ENCODE measurements at regions not wholly inside any gene's neighbourhood (a gene's known extent, or its start where the extent isn't known, plus 50 kb on each side); places are given as distances from the start of the nearest gene placed in this dataset.

DNA sequence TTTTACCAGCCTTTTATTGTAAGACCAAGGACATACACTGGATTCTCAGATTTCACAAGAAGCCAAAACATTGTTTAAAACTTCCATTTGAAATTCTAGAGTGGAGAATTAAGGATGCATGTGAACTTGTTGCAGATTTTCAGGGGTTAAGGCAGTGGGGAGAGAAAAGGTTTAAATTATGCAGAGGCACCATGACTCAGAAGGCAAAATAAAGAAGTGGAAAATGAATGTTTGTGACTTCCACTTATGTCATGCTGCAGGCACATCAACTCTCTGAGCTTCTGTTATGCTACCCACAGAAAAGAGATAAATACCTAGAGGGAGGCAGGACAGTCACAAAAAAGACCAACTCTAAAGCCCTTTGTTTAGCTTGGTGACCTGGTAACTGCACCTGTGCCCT, 84.4 kb upstream of the BET1 start:
- TF ChIP-seq, protein P1, sequence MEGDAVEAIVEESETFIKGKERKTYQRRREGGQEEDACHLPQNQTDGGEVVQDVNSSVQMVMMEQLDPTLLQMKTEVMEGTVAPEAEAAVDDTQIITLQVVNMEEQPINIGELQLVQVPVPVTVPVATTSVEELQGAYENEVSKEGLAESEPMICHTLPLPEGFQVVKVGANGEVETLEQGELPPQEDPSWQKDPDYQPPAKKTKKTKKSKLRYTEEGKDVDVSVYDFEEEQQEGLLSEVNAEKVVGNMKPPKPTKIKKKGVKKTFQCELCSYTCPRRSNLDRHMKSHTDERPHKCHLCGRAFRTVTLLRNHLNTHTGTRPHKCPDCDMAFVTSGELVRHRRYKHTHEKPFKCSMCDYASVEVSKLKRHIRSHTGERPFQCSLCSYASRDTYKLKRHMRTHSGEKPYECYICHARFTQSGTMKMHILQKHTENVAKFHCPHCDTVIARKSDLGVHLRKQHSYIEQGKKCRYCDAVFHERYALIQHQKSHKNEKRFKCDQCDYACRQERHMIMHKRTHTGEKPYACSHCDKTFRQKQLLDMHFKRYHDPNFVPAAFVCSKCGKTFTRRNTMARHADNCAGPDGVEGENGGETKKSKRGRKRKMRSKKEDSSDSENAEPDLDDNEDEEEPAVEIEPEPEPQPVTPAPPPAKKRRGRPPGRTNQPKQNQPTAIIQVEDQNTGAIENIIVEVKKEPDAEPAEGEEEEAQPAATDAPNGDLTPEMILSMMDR (conservative IDR thresholded peaks at IDR 0.05): no peak
- no peak for TF ChIP-seq EZH2 (IDR thresholded peaks at IDR 0.05; ENCODE audit: low read depth)
- CTCF ChIA-PET: interaction anchor here (0.6 to 0.7 kb wide), 2 partner anchors 11 to 192 kb away, joined by 3 read pairs; no protein-coding TSS in a partner anchor
- DNase-seq: no peak
- H3K27ac ChIP-seq: no peak overlapping the region
- intact Hi-C loops (cut with micrococcal nuclease; ENCODE audit: unreplicated experiment): loop anchor here (5.0 kb wide), 2 partner anchors 86 to 466 kb away; partner anchors contain the start of gene BET1
- H3K4me2 ChIP-seq: no peak overlapping the region
- no peaks in the 10 kb centered on the region for H3K4me1 ChIP-seq (replicated peaks; ENCODE audit: insufficient read depth)
- H3K36me3 ChIP-seq (ENCODE audit: low read depth): no peaks in the 10 kb centered on the region
- H3K9me2 ChIP-seq (ENCODE audit: insufficient read depth): no peaks in the 10 kb centered on the region
- H3F3A ChIP-seq (ENCODE audit: insufficient read depth, low read depth): no peaks in the 10 kb centered on the region
- H3K4me3 ChIP-seq: no peak overlapping the region
- H4K20me1 ChIP-seq (ENCODE audit: insufficient read depth): no peaks in the 10 kb centered on the region
- H3K79me2 ChIP-seq (ENCODE audit: low read depth): no peaks in the 10 kb centered on the region
- no peaks in the 10 kb centered on the region for H3K9me3 ChIP-seq (ENCODE audit: insufficient read depth, low read depth)
- no peak overlapping the region for H2AFZ ChIP-seq
- BruUV-seq (replicated peaks): no TSS peak
- no peaks in the 10 kb centered on the region for H3K27me3 ChIP-seq (ENCODE audit: insufficient read depth, low read depth)
- POLR2A ChIA-PET (ENCODE audit: unreplicated experiment): no interaction called here

DNA sequence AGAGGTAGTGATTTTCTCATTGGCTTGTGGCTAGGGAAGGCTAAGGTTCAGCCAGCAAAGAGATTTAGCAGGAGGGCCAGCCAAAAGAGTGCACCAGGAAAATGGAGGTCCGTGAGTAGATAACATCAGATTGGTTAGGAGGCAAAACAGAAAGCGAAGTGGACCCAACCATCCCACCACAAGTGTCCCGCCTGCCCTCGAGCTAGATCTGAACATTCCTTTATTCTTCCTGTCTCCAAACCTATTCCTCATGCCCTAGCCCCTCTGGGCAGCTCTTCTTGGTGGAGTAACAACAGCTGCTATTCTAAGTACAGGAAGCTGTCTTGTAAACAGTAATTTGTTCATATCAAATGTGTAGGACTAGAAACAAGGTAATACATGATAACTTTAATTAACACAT, 85.7 kb upstream of the BET1 start:
- DNase-seq: no peak
- Histone ChIP-seq H3K4me3 (no peak overlapping the region), H3K4me1 (replicated peaks; ENCODE audit: insufficient read depth) (no peaks in the 10 kb centered on the region), H3F3A (ENCODE audit: insufficient read depth, low read depth) (no peaks in the 10 kb centered on the region), H4K20me1 (ENCODE audit: insufficient read depth) (no peaks in the 10 kb centered on the region), H3K4me2 (no peak overlapping the region), H2AFZ (no peak overlapping the region), H3K27ac (no peak overlapping the region), H3K36me3 (ENCODE audit: low read depth) (no peaks in the 10 kb centered on the region), H3K79me2 (ENCODE audit: low read depth) (no peaks in the 10 kb centered on the region), H3K9me2 (ENCODE audit: insufficient read depth) (no peaks in the 10 kb centered on the region), H3K27me3 (ENCODE audit: insufficient read depth, low read depth) (no peaks in the 10 kb centered on the region), H3K9me3 (ENCODE audit: insufficient read depth, low read depth) (no peaks in the 10 kb centered on the region)
- ChIA-PET CTCF (no interaction called here), POLR2A (ENCODE audit: unreplicated experiment) (no interaction called here)
- no TSS peak for BruUV-seq (replicated peaks)
- intact Hi-C loops (cut with micrococcal nuclease; ENCODE audit: unreplicated experiment): loop anchor here (5.0 kb wide), 2 partner anchors 88 to 468 kb away; partner anchors contain the start of gene BET1
- no peak for TF ChIP-seq EZH2 (IDR thresholded peaks at IDR 0.05; ENCODE audit: low read depth)

DNA sequence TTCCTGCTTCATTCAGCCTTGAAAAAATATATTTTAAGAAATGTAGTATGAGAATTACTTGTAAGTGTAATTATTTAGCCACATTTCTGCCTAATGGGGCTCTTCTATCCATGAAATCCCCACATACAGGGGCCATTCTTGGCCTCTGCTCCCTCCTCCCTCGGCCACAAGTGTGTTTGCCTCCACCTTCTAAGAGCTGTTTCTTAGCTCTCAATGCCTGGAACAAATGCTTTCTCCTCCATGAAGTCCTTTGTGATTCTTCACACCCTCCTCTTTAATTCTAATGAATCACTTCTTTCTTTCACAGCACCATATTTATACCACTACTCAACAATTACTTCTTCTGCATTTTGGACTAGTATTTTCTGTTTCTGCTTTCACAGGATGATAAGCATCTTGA, 88.8 kb upstream of the BET1 start:
- Histone ChIP-seq H4K20me1 (ENCODE audit: insufficient read depth) (no peaks in the 10 kb centered on the region), H3K9me3 (ENCODE audit: insufficient read depth, low read depth) (no peaks in the 10 kb centered on the region), H3K4me3 (no peak overlapping the region), H3K27me3 (ENCODE audit: insufficient read depth, low read depth) (no peaks in the 10 kb centered on the region), H3K4me1 (replicated peaks; ENCODE audit: insufficient read depth) (no peaks in the 10 kb centered on the region), H3K4me2 (no peak overlapping the region), H3K9me2 (ENCODE audit: insufficient read depth) (no peaks in the 10 kb centered on the region), H2AFZ (peak overlapping the region; percentile 39; the same call in 1 of the 2 replicates), H3F3A (ENCODE audit: insufficient read depth, low read depth) (no peaks in the 10 kb centered on the region), H3K79me2 (ENCODE audit: low read depth) (no peaks in the 10 kb centered on the region), H3K27ac (no peak overlapping the region), H3K36me3 (ENCODE audit: low read depth) (no peaks in the 10 kb centered on the region)
- no peak for DNase-seq
- no peak for TF ChIP-seq EZH2 (IDR thresholded peaks at IDR 0.05; ENCODE audit: low read depth)
- CTCF ChIA-PET: no interaction called here
- no TSS peak for BruUV-seq (replicated peaks)
- intact Hi-C loops (cut with micrococcal nuclease; ENCODE audit: unreplicated experiment): no loop called here
- POLR2A ChIA-PET (ENCODE audit: unreplicated experiment): no interaction called here

DNA sequence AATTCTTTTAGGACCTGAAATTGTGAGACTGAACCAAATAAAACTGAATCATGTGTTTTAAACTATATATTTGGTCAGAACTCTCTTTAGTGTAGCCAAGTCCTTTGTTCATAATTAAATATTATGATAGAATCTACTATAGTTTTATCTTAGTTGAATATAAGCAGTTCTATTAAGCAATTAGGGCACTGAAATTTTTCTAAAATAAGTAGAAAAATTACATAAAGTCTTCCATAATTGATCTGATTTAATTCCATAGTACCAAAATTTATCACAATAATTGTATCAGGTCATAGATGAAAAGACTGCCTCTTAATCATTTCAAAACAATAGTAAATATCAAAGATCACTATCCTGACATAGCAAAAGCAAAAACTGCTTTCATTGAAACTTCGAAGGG, 90.1 kb upstream of the BET1 start:
- Histone ChIP-seq H3K4me1 (replicated peaks; ENCODE audit: insufficient read depth) (no peaks in the 10 kb centered on the region), H3K4me3 (no peak overlapping the region), H2AFZ (no peak overlapping the region), H3K4me2 (no peak overlapping the region), H3K79me2 (ENCODE audit: low read depth) (no peaks in the 10 kb centered on the region), H3K36me3 (ENCODE audit: low read depth) (no peaks in the 10 kb centered on the region), H3K27me3 (ENCODE audit: insufficient read depth, low read depth) (no peaks in the 10 kb centered on the region), H3F3A (ENCODE audit: insufficient read depth, low read depth) (no peaks in the 10 kb centered on the region), H3K9me3 (ENCODE audit: insufficient read depth, low read depth) (no peaks in the 10 kb centered on the region), H3K9me2 (ENCODE audit: insufficient read depth) (no peaks in the 10 kb centered on the region), H3K27ac (no peak overlapping the region), H4K20me1 (ENCODE audit: insufficient read depth) (no peaks in the 10 kb centered on the region)
- no peak for DNase-seq
- no peak for TF ChIP-seq EZH2 (IDR thresholded peaks at IDR 0.05; ENCODE audit: low read depth)
- TF ChIP-seq, protein P1 (conservative IDR thresholded peaks at IDR 0.05): no peak
- ChIA-PET POLR2A (ENCODE audit: unreplicated experiment) (no interaction called here), CTCF (no interaction called here)
- intact Hi-C loops (cut with micrococcal nuclease; ENCODE audit: unreplicated experiment): no loop called here
- BruUV-seq (replicated peaks): no TSS peak
